Osteocyte (in vitro differentiated cells): ENCODE measurements at regions not wholly inside any gene's neighbourhood (a gene's known extent, or its start where the extent isn't known, plus 50 kb on each side); places are given as distances from the start of the nearest gene placed in this dataset.

Experiments used
- DNase-seq: peaks from one replicate; pipeline ENCODE4 v3.0.0; 2021; ENCODE audit warnings: mixed read lengths; ENCODE audit not compliant: unreplicated experiment; ENCODE audit errors: extremely low spot score
- H3K27ac Mint-ChIP-seq: one replicate; pipeline ENCODE4 v1.8.0; 2021; ENCODE audit warnings: mild to moderate bottlenecking, mixed read lengths; ENCODE audit not compliant: unreplicated experiment
- H3K27me3 Mint-ChIP-seq: one replicate; pipeline ENCODE4 v1.8.0; 2021; ENCODE audit warnings: mixed read lengths; ENCODE audit not compliant: unreplicated experiment
- H3K36me3 Mint-ChIP-seq: one replicate; pipeline ENCODE4 v1.8.0; 2021; ENCODE audit warnings: mixed read lengths; ENCODE audit not compliant: unreplicated experiment
- H3K4me1 Mint-ChIP-seq: one replicate; pipeline ENCODE4 v1.8.0; 2021; ENCODE audit warnings: mixed read lengths; ENCODE audit not compliant: unreplicated experiment
- H3K4me3 Mint-ChIP-seq: one replicate; pipeline ENCODE4 v1.8.0; 2021; ENCODE audit warnings: mild to moderate bottlenecking, moderate library complexity, mixed read lengths; ENCODE audit not compliant: unreplicated experiment
- H3K9me3 Mint-ChIP-seq: one replicate; pipeline ENCODE4 v1.8.0; 2021; ENCODE audit warnings: mixed read lengths; ENCODE audit not compliant: unreplicated experiment
- TF ChIP-seq, protein P1 (sequence below): fragments of 200-600 bp; sonication (generic); IDR thresholded peaks from 2 replicates; pipeline ENCODE4 v1.5.0; 2021; ENCODE audit warnings: antibody characterized with exemption, mild to moderate bottlenecking, moderate library complexity

DNA sequence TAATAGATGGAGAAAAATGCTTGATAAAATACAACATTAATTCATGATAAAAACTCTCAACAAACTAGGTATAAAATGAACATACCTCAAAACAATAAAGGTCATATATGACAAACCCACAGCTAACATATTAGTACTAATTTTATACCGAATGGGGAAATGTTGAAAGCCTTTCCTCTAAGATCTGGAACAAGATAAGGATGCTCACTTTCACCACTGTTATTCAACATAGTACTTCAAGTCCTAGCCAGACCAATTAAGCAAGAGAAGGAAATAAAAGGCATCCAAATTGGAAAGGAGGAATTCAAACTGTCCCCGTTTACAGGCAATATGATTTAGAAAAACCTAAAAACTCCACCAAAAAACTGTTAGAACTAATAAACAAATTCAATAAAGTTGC, 61.5 kb upstream of the CTIF start:
- TF ChIP-seq, protein P1, sequence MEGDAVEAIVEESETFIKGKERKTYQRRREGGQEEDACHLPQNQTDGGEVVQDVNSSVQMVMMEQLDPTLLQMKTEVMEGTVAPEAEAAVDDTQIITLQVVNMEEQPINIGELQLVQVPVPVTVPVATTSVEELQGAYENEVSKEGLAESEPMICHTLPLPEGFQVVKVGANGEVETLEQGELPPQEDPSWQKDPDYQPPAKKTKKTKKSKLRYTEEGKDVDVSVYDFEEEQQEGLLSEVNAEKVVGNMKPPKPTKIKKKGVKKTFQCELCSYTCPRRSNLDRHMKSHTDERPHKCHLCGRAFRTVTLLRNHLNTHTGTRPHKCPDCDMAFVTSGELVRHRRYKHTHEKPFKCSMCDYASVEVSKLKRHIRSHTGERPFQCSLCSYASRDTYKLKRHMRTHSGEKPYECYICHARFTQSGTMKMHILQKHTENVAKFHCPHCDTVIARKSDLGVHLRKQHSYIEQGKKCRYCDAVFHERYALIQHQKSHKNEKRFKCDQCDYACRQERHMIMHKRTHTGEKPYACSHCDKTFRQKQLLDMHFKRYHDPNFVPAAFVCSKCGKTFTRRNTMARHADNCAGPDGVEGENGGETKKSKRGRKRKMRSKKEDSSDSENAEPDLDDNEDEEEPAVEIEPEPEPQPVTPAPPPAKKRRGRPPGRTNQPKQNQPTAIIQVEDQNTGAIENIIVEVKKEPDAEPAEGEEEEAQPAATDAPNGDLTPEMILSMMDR = no peak
- H3K36me3 Mint-ChIP-seq = no peaks in the 10 kb centered on the region
- no peaks in the 10 kb centered on the region for H3K27me3 Mint-ChIP-seq
- peaks cover 8% of the 10 kb centered on the region for H3K9me3 Mint-ChIP-seq
- no peak overlapping the region for H3K27ac Mint-ChIP-seq
- DNase-seq = no peak
- no peak overlapping the region for H3K4me3 Mint-ChIP-seq
- peaks cover 12% of the 10 kb centered on the region for H3K4me1 Mint-ChIP-seq

DNA sequence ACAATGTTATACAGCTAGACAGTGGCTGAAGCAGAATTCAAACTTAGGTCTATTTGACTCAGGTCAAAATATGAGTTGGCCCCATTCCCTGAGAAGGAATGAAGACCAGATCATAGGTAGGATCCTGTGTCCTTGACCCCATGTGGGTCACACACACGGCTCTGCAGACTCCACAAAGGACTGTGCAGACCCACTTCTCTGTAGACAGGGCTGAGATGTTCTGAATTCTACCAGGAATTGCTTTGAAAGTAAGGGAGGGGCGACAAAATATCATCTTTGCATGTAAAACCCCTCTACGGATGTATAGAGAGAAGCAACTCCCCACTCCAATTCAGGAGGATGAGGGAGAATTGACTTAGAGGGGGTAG, 62.3 kb upstream of the CTIF start:
- peaks cover 12% of the 10 kb centered on the region for H3K9me3 Mint-ChIP-seq
- H3K4me3 Mint-ChIP-seq = no peak overlapping the region
- H3K36me3 Mint-ChIP-seq = no peaks in the 10 kb centered on the region
- H3K27ac Mint-ChIP-seq = no peak overlapping the region
- peaks cover 15% of the 10 kb centered on the region for H3K4me1 Mint-ChIP-seq
- H3K27me3 Mint-ChIP-seq = no peaks in the 10 kb centered on the region
- TF ChIP-seq, protein P1 = no peak
- DNase-seq = no peak

DNA sequence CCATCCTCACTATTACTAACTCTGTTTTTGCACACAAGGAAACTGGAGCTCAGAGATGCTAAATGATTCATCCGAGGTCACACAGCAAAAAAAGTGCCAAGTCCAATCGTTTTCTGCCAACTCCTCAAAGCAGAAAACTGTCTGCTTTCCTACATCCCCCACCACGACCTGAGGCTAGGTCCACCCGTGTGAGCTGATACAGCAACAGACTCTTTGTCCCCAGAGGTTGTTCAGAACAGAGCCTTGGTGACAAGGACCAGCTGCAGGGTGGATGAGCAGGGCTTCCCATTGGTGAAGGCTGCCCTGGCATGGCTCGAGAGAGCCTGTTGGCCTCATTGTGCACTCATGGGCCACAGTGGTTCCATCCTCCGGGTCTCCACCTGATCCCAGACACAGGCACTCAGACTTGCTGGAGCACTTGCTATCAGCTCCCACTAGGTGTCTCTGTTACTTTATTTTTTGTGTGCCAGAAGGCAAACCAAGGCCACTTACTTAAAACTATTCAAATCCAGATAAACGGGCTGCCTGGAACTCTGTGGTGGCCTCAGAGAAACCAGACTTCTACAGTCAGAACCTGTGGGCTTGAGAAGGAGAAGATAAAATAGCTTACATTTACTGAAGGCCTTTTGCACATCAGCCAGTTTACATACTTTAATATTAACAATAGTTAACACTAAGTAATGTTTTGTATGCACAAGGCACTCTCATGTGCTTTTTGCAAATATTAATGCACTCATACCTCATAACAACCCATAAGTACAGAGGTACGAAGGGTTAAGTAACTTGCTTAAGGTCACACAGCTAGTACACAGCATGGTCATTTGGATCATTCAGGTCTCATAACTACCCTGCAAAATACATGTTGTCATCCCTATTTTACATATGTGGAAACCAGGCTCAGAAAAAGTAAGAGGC, 62.9 kb upstream of the CTIF start:
- no peak overlapping the region for H3K27ac Mint-ChIP-seq
- DNase-seq = peak; percentile 85
- H3K4me3 Mint-ChIP-seq = no peak overlapping the region
- no peaks in the 10 kb centered on the region for H3K27me3 Mint-ChIP-seq
- H3K9me3 Mint-ChIP-seq = peaks cover 12% of the 10 kb centered on the region
- TF ChIP-seq, protein P1 = peak; percentile 91
- H3K4me1 Mint-ChIP-seq = peaks cover 22% of the 10 kb centered on the region
- no peaks in the 10 kb centered on the region for H3K36me3 Mint-ChIP-seq

GRCh38 chr18:48473816-48474215, 64.6 kb upstream of the ZBTB7C start:
- Mint-ChIP-seq H3K9me3 (peaks cover 12% of the 10 kb centered on the region), H3K36me3 (no peaks in the 10 kb centered on the region), H3K4me3 (no peak overlapping the region), H3K27me3 (no peaks in the 10 kb centered on the region), H3K4me1 (peaks cover 37% of the 10 kb centered on the region), H3K27ac (no peak overlapping the region)
- TF ChIP-seq, protein P1 = no peak
- DNase-seq = no peak

GRCh38 chr18:48472610-48473009, 63.4 kb upstream of the ZBTB7C start:
- H3K36me3 Mint-ChIP-seq = no peaks in the 10 kb centered on the region
- H3K27ac Mint-ChIP-seq = peak overlapping the region; percentile 35
- TF ChIP-seq, protein P1 = no peak
- H3K4me1 Mint-ChIP-seq = peaks cover 45% of the 10 kb centered on the region
- no peaks in the 10 kb centered on the region for H3K27me3 Mint-ChIP-seq
- DNase-seq = no peak
- H3K9me3 Mint-ChIP-seq = peaks cover 7% of the 10 kb centered on the region
- H3K4me3 Mint-ChIP-seq = no peak overlapping the region
